Tibial artery (tissue), 4 donors: ENCODE measurements at regions not wholly inside any gene's neighbourhood (a gene's known extent, or its start where the extent isn't known, plus 50 kb on each side); places are given as distances from the start of the nearest gene placed in this dataset.

Experiments used
- DNase-seq, 2 donors: peaks; one replicate each; pipeline ENCODE4 v3.0.0-alpha.2; 2019
- H3K27ac ChIP-seq, 2 donors: fragments of 200-600 bp; sonication (generic) in 1 of 2; 1 replicate in 1 of 2; 2 replicates in 1 of 2; pipeline ENCODE4 v1.5.1; 2018 to 2019; ENCODE audit warnings: mild to moderate bottlenecking in 1 of 2
- H3K27me3 ChIP-seq, 2 donors: fragments of 200-600 bp; sonication (generic) in 1 of 2; one replicate each; pipeline versions ENCODE4 v1.5.1 to v1.6.0; 2016 to 2019
- H3K36me3 ChIP-seq, 3 donors: fragments of 200-600 bp; sonication (generic) in 2 of 3; one replicate each; pipeline ENCODE4 v1.5.1; 2016 to 2019; ENCODE audit warnings: mild to moderate bottlenecking in 2 of 3
- H3K4me1 ChIP-seq, 4 donors: fragments of 200-600 bp; sonication (generic) in 2 of 4; 1 replicate in 3 of 4; 2 replicates in 1 of 4; pipeline ENCODE4 v1.5.1; 2016 to 2019
- H3K4me3 ChIP-seq, 2 donors: fragments of 200-600 bp; sonication (generic) in 1 of 2; 1 replicate in 1 of 2; 2 replicates in 1 of 2; pipeline ENCODE4 v1.5.1; 2018 to 2019; ENCODE audit warnings: mild to moderate bottlenecking in 2 of 2
- H3K9me3 ChIP-seq, 3 donors: fragments of 200-600 bp; sonication (generic) in 1 of 3; one replicate each; pipeline ENCODE4 v1.5.1; 2016 to 2019
- intact Hi-C: fragments of 100-400 bp; cut with DNase I; formaldehyde crosslinking; loops from one replicate; pipeline ENCODE4 v1.15.0; 2023; ENCODE audit warnings: low total_unique reads
- TF ChIP-seq, protein P1 (sequence below), 2 experiments: fragments of 200-600 bp in 1 of 2; fragments of 450-650 bp in 1 of 2; IDR thresholded peaks; one replicate each; pipeline ENCODE4 v1.5.1; 2017 to 2019; ENCODE audit warnings: antibody characterized with exemption in 2 of 2, mild to moderate bottlenecking in 1 of 2, moderate library complexity in 1 of 2

DNA sequence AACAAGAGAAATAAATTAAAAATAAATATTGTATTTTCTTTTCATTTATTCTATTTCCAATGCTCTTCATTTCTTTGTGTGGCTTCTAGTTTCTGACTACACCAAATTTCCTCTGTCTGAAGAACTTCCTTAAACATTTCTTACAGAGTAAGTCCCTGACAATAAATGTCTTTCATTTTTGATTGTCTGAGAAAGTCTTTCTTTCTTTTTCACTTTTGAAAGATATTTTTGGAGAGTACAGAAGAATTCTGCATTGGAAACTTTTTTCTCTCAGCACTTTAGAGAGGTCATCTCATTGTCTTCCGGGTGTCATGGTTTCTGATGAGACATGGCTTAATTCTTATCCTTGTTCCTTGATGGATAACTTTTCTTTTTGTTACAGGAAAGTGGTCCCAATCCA lies 119.6 kb downstream of the MOBP start:
- TF ChIP-seq, protein P1, sequence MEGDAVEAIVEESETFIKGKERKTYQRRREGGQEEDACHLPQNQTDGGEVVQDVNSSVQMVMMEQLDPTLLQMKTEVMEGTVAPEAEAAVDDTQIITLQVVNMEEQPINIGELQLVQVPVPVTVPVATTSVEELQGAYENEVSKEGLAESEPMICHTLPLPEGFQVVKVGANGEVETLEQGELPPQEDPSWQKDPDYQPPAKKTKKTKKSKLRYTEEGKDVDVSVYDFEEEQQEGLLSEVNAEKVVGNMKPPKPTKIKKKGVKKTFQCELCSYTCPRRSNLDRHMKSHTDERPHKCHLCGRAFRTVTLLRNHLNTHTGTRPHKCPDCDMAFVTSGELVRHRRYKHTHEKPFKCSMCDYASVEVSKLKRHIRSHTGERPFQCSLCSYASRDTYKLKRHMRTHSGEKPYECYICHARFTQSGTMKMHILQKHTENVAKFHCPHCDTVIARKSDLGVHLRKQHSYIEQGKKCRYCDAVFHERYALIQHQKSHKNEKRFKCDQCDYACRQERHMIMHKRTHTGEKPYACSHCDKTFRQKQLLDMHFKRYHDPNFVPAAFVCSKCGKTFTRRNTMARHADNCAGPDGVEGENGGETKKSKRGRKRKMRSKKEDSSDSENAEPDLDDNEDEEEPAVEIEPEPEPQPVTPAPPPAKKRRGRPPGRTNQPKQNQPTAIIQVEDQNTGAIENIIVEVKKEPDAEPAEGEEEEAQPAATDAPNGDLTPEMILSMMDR (IDR thresholded peaks at IDR 0.05), result no peak
- intact Hi-C loops, result no loop called here
- H3K4me3 ChIP-seq, result no peak overlapping the region
- no peaks in the 10 kb centered on the region for H3K9me3 ChIP-seq
- no peaks in the 10 kb centered on the region for H3K4me1 ChIP-seq
- DNase-seq, result no peak
- no peaks in the 10 kb centered on the region for H3K36me3 ChIP-seq
- no peaks in the 10 kb centered on the region for H3K27me3 ChIP-seq
- no peak overlapping the region for H3K27ac ChIP-seq

DNA sequence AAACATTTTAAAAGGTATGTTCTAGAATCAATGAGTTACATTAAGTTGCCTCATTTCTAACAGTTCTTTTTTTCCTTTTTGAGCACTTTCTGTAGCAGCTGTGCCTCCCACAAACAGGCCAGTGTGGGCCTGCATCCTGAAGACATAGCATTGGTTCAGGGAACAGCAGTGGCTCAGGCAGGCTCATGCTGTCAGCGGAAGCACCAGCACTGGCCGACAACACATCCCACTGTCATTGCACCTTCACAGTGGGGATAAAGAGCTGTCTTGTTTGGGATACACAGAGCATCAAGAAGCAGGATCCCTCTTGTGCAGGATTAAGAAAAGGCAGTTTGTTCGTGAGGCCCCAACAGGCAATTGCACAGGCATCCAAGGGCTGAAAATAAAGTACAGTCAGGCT lies 123.3 kb downstream of the MOBP start:
- no peak overlapping the region for H3K27ac ChIP-seq
- no peaks in the 10 kb centered on the region for H3K27me3 ChIP-seq
- H3K4me3 ChIP-seq, result no peak overlapping the region
- no peaks in the 10 kb centered on the region for H3K9me3 ChIP-seq
- no peak for DNase-seq
- H3K4me1 ChIP-seq, result no peaks in the 10 kb centered on the region
- TF ChIP-seq, protein P1 (IDR thresholded peaks at IDR 0.05), result no peak
- intact Hi-C loops, result no loop called here
- no peaks in the 10 kb centered on the region for H3K36me3 ChIP-seq

DNA sequence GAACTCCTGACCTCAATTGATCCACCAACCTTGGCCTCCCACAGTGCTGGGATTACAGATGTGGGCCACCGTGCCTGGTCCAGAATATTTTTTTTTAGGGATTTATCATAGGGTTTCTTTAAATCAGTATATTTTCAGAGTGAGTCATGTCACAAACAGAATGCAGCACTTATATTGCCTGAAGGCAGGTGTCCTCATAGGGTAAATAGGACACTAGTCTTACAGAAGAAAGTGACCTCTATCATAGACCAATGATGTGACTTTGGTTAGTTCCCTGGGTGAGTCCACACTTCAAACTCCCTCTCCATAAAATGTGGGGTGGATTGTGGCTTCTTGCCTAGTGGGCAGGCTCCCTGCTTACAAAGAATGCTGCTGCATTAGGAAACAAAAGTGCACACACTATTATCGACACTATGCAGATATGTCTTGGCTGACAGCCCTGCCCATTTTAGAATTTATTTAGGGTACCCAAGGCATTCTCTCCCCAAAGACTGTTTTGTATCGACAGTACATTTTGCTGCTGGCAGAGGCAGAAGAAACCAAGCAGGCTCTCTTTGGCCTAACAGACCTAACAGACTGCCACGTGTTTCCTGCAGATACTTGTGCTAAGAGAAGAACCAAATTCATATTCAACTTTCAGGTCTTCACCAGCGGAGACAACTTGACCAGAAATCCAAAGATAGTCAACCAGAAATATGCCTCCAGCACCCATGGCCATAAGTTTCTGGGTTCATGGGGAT lies 125.0 kb downstream of the MOBP start:
- Histone ChIP-seq H3K36me3 (no peaks in the 10 kb centered on the region), H3K9me3 (no peaks in the 10 kb centered on the region), H3K4me3 (no peak overlapping the region), H3K27me3 (no peaks in the 10 kb centered on the region), H3K27ac (no peak overlapping the region), H3K4me1 (no peaks in the 10 kb centered on the region)
- intact Hi-C loops, result no loop called here
- DNase-seq, result no peak
- TF ChIP-seq, protein P1 (IDR thresholded peaks at IDR 0.05), result no peak

DNA sequence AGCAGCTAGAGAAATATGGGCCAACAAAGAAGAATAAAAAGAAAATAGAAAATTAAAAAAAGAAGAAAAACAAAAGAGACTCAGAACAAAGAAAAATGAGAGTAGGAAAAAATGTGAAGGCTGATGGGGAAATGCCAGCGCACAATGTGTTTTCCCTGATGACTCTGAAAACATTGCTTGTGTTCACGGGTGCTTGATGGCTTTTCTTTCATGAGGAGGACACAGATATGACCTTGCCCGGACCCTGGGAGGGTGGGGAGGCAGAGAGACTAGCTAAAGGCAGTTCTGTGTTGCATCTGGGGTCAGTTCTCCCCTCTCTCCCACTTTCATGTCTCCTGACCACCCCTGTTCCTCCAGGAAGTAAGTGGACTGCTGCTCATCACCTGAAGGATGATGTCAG lies 125.9 kb downstream of the MOBP start:
- H3K36me3 ChIP-seq, result no peaks in the 10 kb centered on the region
- no peaks in the 10 kb centered on the region for H3K27me3 ChIP-seq
- H3K4me1 ChIP-seq, result no peaks in the 10 kb centered on the region
- no peak for DNase-seq
- H3K27ac ChIP-seq, result no peak overlapping the region
- no peaks in the 10 kb centered on the region for H3K9me3 ChIP-seq
- intact Hi-C loops, result no loop called here
- TF ChIP-seq, protein P1 (IDR thresholded peaks at IDR 0.05), result no peak
- no peak overlapping the region for H3K4me3 ChIP-seq

DNA sequence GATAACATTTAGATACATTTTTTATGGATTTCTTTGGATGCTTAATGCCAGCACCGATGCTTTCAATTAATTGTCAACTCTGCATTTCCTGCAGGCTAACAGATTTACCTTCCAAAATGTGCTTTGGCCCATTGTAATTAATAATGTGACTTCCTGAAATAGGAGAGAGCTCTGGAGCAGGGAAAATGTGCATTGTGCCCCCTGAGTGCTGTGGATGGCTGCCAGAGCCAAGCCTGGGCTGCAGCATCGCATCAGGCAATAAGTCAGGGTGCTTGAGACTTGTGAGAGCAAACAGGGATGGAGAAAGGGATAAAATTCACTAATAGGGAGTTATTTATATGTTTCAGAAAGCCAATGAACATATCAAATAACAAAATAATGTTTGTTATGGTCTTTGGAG lies 133.8 kb downstream of the MOBP start:
- Histone ChIP-seq H3K9me3 (no peaks in the 10 kb centered on the region), H3K27ac (no peak overlapping the region), H3K4me1 (no peaks in the 10 kb centered on the region), H3K36me3 (no peaks in the 10 kb centered on the region), H3K4me3 (no peak overlapping the region), H3K27me3 (no peaks in the 10 kb centered on the region)
- TF ChIP-seq, protein P1 (IDR thresholded peaks at IDR 0.05), result no peak
- no peak for DNase-seq
- intact Hi-C loops, result no loop called here

DNA sequence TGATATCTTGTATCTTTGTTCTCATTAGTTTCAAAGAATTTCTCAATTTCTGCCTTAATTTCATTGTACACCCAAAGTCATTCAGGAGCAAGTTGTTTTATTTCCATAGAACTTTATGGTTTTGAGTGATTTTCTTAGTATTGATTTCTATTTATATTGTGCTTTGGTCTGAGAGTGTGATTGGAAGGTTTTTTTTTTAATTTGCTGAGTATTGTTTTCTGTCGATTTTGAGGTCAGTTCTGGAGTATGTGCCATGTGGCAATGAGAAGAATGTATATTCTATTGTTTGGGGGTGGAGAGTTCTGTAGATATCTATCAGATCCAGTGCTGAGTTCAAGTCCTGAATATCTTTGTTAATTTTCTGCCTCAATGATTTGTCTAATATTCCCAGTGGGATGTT lies 138.4 kb downstream of the MOBP start:
- no peak for DNase-seq
- H3K36me3 ChIP-seq, result no peaks in the 10 kb centered on the region
- H3K4me1 ChIP-seq, result no peaks in the 10 kb centered on the region
- no peak overlapping the region for H3K4me3 ChIP-seq
- no peaks in the 10 kb centered on the region for H3K9me3 ChIP-seq
- TF ChIP-seq, protein P1 (IDR thresholded peaks at IDR 0.05), result no peak
- intact Hi-C loops, result no loop called here
- no peak overlapping the region for H3K27ac ChIP-seq
- H3K27me3 ChIP-seq, result no peaks in the 10 kb centered on the region
